Neural crest cell (in vitro differentiated cells): ENCODE measurements at regions not wholly inside any gene's neighbourhood (a gene's known extent, or its start where the extent isn't known, plus 50 kb on each side); places are given as distances from the start of the nearest gene placed in this dataset.
A peak's percentile ranks its signal among the peaks of the same experiment; 100 is the strongest.

ENCODE experiments used
- DNase-seq: peaks from one replicate; pipeline ENCODE4 v3.0.0; 2021; ENCODE audit warnings: low read depth, mixed read lengths, low spot score
- H3K27ac Mint-ChIP-seq: one replicate; pipeline ENCODE4 v1.8.0; 2021; ENCODE audit warnings: mild to moderate bottlenecking, mixed read lengths; ENCODE audit not compliant: unreplicated experiment
- H3K27me3 Mint-ChIP-seq: 2 replicates; pipeline ENCODE4 v1.8.0; 2021; ENCODE audit warnings: low read depth, mild to moderate bottlenecking, mixed read lengths
- H3K36me3 Mint-ChIP-seq: 2 replicates; pipeline ENCODE4 v1.8.0; 2021; ENCODE audit warnings: low read depth, mild to moderate bottlenecking, mixed read lengths
- H3K4me1 Mint-ChIP-seq: 2 replicates; pipeline ENCODE4 v1.8.0; 2021; ENCODE audit warnings: mixed read lengths
- H3K4me3 Mint-ChIP-seq: one replicate; pipeline ENCODE4 v1.8.0; 2021; ENCODE audit warnings: mild to moderate bottlenecking, mixed read lengths
- H3K9me3 Mint-ChIP-seq: 2 replicates; pipeline ENCODE4 v1.8.0; 2021; ENCODE audit warnings: mixed read lengths
- TF ChIP-seq, protein P1 (sequence below): fragments of 200-600 bp; sonication (generic); conservative IDR thresholded peaks from 2 replicates; pipeline ENCODE4 v1.5.0; 2021; ENCODE audit warnings: antibody characterized with exemption, mild to moderate bottlenecking

DNA sequence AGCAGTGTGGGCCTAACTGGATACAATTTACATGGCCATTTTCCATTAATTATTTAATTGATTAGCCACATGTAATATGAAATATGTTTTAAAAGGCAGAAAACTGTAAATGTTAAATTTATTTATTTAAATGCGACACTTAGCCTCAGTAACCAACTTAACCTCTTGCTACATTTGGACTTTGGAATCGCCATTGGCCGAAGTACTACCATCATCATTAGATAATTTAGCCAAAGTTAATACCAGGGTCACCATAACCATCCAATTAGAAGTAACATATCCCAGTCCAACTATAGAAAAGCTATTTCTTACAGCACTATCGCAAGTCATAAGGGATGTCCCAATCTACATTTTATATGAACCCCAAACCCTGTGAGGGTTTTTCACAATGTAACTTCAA is 558.6 kb upstream of the IGFBP3 start:
- H3K4me1 Mint-ChIP-seq: no peaks in the 10 kb centered on the region
- DNase-seq: no peak
- TF ChIP-seq, protein P1, sequence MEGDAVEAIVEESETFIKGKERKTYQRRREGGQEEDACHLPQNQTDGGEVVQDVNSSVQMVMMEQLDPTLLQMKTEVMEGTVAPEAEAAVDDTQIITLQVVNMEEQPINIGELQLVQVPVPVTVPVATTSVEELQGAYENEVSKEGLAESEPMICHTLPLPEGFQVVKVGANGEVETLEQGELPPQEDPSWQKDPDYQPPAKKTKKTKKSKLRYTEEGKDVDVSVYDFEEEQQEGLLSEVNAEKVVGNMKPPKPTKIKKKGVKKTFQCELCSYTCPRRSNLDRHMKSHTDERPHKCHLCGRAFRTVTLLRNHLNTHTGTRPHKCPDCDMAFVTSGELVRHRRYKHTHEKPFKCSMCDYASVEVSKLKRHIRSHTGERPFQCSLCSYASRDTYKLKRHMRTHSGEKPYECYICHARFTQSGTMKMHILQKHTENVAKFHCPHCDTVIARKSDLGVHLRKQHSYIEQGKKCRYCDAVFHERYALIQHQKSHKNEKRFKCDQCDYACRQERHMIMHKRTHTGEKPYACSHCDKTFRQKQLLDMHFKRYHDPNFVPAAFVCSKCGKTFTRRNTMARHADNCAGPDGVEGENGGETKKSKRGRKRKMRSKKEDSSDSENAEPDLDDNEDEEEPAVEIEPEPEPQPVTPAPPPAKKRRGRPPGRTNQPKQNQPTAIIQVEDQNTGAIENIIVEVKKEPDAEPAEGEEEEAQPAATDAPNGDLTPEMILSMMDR: no peak
- H3K36me3 Mint-ChIP-seq: peaks cover 2% of the 10 kb centered on the region
- no peak overlapping the region for H3K4me3 Mint-ChIP-seq
- H3K9me3 Mint-ChIP-seq: peaks cover 10% of the 10 kb centered on the region
- no peaks in the 10 kb centered on the region for H3K27me3 Mint-ChIP-seq
- H3K27ac Mint-ChIP-seq: no peak overlapping the region

DNA sequence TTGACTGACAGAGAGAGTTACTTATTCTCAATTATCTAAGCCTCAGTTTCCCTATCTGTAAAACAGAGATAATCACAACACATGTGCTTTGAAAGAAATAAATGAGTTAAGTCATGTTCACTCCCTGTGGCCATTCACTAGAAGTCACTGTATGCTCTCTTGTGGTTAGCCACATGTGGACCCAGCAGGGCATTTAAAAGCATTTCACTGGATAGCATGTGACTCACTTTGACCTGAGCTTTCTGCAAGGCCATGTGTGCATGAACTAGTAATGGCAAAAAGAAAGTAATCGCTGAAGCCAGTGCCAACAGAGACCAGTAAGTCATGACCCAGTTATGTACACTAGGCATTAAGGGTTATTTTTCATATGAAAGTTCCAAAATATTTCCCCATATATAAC is 557.0 kb upstream of the IGFBP3 start:
- TF ChIP-seq, protein P1: no peak
- Mint-ChIP-seq H3K4me1 (no peaks in the 10 kb centered on the region), H3K36me3 (peaks cover 6% of the 10 kb centered on the region), H3K4me3 (no peak overlapping the region), H3K27ac (no peak overlapping the region), H3K9me3 (peaks cover 12% of the 10 kb centered on the region), H3K27me3 (no peaks in the 10 kb centered on the region)
- no peak for DNase-seq

GRCh38 chr7:46468753-46469356 is 547.8 kb upstream of the IGFBP3 start:
- peak; percentile 3 for DNase-seq
- Mint-ChIP-seq H3K36me3 (peaks cover 23% of the 10 kb centered on the region), H3K9me3 (peaks cover 30% of the 10 kb centered on the region)

GRCh38 chr7:46463170-46463569 is 542.1 kb upstream of the IGFBP3 start:
- H3K27me3 Mint-ChIP-seq: no peaks in the 10 kb centered on the region
- H3K4me1 Mint-ChIP-seq: no peaks in the 10 kb centered on the region
- no peak for DNase-seq
- peaks cover 24% of the 10 kb centered on the region for H3K36me3 Mint-ChIP-seq
- no peak overlapping the region for H3K4me3 Mint-ChIP-seq
- TF ChIP-seq, protein P1: no peak
- peaks cover 41% of the 10 kb centered on the region for H3K9me3 Mint-ChIP-seq
- H3K27ac Mint-ChIP-seq: no peak overlapping the region

More at GRCh38 chr7:46468753-46469356, 547.8 kb upstream of the IGFBP3 start:
- TF ChIP-seq, protein P1: no peak
- Mint-ChIP-seq H3K4me3 (no peak overlapping the region), H3K27ac (no peak overlapping the region), H3K4me1 (no peaks in the 10 kb centered on the region), H3K27me3 (no peaks in the 10 kb centered on the region)

DNA sequence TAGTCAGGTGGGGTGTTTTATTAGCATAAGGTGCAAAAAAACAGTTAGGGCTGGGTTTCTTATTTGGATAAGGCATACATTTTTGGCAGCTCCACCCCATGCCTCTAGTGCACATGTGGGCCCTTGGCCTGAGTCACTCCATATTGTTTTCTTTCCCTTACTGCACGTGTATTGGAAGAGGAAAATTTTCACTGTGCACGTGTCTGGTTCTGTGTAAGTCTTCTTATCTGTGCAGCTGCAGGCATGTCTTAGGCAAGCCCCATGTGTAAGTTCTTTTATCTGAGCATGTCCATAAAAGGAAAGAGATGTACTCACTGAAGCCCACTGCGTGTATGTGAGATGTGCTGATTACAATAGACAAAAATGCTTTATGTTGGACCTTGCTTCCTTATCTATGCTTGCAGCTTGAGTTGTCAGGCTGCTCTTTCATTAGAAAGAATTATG is 540.3 kb upstream of the IGFBP3 start:
- Mint-ChIP-seq H3K9me3 (peaks cover 30% of the 10 kb centered on the region), H3K36me3 (peaks cover 18% of the 10 kb centered on the region), H3K4me1 (no peaks in the 10 kb centered on the region), H3K27ac (no peak overlapping the region), H3K27me3 (no peaks in the 10 kb centered on the region), H3K4me3 (no peak overlapping the region)
- TF ChIP-seq, protein P1: no peak
- DNase-seq: no peak
